ENCODE measurements at regions not wholly inside any gene's neighbourhood (a gene's known extent, or its start where the extent isn't known, plus 50 kb on each side); places are given as distances from the start of the nearest gene placed in this dataset.

- no peak overlapping the region for H3K4me3 ChIP-seq (ENCODE audit: low read depth, low read length)
- no peak for DNase-seq (ENCODE audit: low read depth)
- no peak for TF ChIP-seq CTCF (IDR thresholded peaks at IDR 0.05; ENCODE audit: insufficient read depth, low read length, poor library complexity, severe bottlenecking)
- H3K36me3 ChIP-seq (ENCODE audit: control insufficient read depth, insufficient read depth, low read length): no peaks in the 10 kb centered on the region
- H3K27me3 ChIP-seq (ENCODE audit: control insufficient read depth, insufficient read depth, low read length): no peaks in the 10 kb centered on the region
These were observed 165.5 kb upstream of the BET1 start for GRCh38 chr7:94169682-94170081.

GRCh38 chr7:94170836-94171235, 166.7 kb upstream of the BET1 start:
- H3K27me3 ChIP-seq (ENCODE audit: control insufficient read depth, insufficient read depth, low read length): no peaks in the 10 kb centered on the region
- no peaks in the 10 kb centered on the region for H3K36me3 ChIP-seq (ENCODE audit: control insufficient read depth, insufficient read depth, low read length)
- no peak overlapping the region for H3K4me3 ChIP-seq (ENCODE audit: low read depth, low read length)
- no peak for DNase-seq (ENCODE audit: low read depth)
- no peak for TF ChIP-seq CTCF (IDR thresholded peaks at IDR 0.05; ENCODE audit: insufficient read depth, low read length, poor library complexity, severe bottlenecking)

GRCh38 chr7:94173436-94173835, 169.3 kb upstream of the BET1 start:
- no peak for DNase-seq (ENCODE audit: low read depth)
- no peak for TF ChIP-seq CTCF (IDR thresholded peaks at IDR 0.05; ENCODE audit: insufficient read depth, low read length, poor library complexity, severe bottlenecking)
- no peaks in the 10 kb centered on the region for H3K36me3 ChIP-seq (ENCODE audit: control insufficient read depth, insufficient read depth, low read length)
- no peak overlapping the region for H3K4me3 ChIP-seq (ENCODE audit: low read depth, low read length)
- no peaks in the 10 kb centered on the region for H3K27me3 ChIP-seq (ENCODE audit: control insufficient read depth, insufficient read depth, low read length)

- H3K4me3 ChIP-seq (ENCODE audit: low read depth, low read length): no peak overlapping the region
- no peak for TF ChIP-seq CTCF (IDR thresholded peaks at IDR 0.05; ENCODE audit: insufficient read depth, low read length, poor library complexity, severe bottlenecking)
- DNase-seq (ENCODE audit: low read depth): no peak
- H3K27me3 ChIP-seq (ENCODE audit: control insufficient read depth, insufficient read depth, low read length): no peaks in the 10 kb centered on the region
- no peaks in the 10 kb centered on the region for H3K36me3 ChIP-seq (ENCODE audit: control insufficient read depth, insufficient read depth, low read length)
These were observed 170.2 kb upstream of the BET1 start for GRCh38 chr7:94174375-94174774.

GRCh38 chr7:94174956-94175355, 170.8 kb upstream of the BET1 start:
- H3K36me3 ChIP-seq (ENCODE audit: control insufficient read depth, insufficient read depth, low read length): no peaks in the 10 kb centered on the region
- TF ChIP-seq CTCF (IDR thresholded peaks at IDR 0.05; ENCODE audit: insufficient read depth, low read length, poor library complexity, severe bottlenecking): no peak
- no peak overlapping the region for H3K4me3 ChIP-seq (ENCODE audit: low read depth, low read length)
- H3K27me3 ChIP-seq (ENCODE audit: control insufficient read depth, insufficient read depth, low read length): no peaks in the 10 kb centered on the region
- no peak for DNase-seq (ENCODE audit: low read depth)

- TF ChIP-seq CTCF (IDR thresholded peaks at IDR 0.05; ENCODE audit: insufficient read depth, low read length, poor library complexity, severe bottlenecking): no peak
- no peak for DNase-seq (ENCODE audit: low read depth)
- no peaks in the 10 kb centered on the region for H3K36me3 ChIP-seq (ENCODE audit: control insufficient read depth, insufficient read depth, low read length)
- H3K4me3 ChIP-seq (ENCODE audit: low read depth, low read length): no peak overlapping the region
- H3K27me3 ChIP-seq (ENCODE audit: control insufficient read depth, insufficient read depth, low read length): no peaks in the 10 kb centered on the region
These were observed 172.6 kb upstream of the BET1 start for GRCh38 chr7:94176694-94177200.
